NCI-H1417 (cell line): ENCODE measurements at regions not wholly inside any gene's neighbourhood (a gene's known extent, or its start where the extent isn't known, plus 50 kb on each side); places are given as distances from the start of the nearest gene placed in this dataset.
A peak's percentile ranks its signal among the peaks of the same experiment; 100 is the strongest.

Source experiments
- DNase-seq, 3 experiments: peaks; one replicate each; lab custom pipeline; 2025; lab: John Stamatoyannopoulos, UW

DNA sequence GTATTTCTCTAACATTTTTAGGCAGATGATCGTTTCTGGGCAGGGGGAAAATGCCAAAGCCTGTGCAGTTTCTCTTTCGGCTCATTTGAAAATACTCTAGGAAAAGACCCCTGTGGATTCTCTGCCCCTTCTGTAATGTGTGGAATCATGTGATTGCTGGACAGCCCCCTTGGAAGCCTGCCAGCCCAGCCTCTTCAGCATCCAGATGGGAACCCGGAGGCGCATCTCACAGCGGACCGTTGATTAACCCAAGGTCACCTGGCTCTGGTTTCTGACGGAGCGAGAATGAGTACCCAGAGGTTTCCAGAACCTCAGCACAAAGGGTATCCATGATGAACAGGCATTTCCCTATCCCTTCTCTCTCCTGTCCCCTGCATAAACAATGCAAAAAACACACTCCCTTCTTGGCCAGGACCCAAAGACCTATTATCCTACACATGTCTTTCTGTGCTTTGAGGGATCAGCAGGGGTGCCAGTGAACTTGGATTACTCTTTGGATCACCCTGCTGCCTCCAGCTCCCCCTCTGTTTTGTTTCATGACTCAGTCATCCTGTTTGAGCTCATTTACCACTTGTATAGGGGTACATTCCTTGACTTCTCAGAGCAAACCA lies 957.1 kb upstream of the RBFOX1 start:
- peak in 1 of 3 experiments; percentile 8 for DNase-seq

DNA sequence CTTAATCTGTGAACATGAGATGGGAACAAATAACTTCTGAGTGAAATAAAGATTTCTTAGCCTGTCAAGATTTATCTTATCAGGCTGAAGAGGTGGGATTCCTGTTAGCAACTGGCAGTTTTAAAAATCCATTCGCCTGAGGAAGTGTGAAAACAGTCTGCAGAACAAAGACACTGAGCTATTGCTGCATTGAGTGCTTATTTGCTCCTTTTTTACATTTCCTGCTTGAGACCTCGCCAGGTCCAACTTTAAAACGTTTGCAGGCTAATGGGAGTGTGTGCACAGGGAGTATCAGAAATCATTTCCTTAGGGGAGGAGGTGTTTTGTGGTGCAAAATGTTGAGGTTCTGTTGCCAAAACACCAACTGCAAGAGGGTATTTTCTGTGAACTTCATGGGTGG lies 957.8 kb upstream of the RBFOX1 start:
- peak in 1 of 3 experiments; percentile 5 for DNase-seq

DNA sequence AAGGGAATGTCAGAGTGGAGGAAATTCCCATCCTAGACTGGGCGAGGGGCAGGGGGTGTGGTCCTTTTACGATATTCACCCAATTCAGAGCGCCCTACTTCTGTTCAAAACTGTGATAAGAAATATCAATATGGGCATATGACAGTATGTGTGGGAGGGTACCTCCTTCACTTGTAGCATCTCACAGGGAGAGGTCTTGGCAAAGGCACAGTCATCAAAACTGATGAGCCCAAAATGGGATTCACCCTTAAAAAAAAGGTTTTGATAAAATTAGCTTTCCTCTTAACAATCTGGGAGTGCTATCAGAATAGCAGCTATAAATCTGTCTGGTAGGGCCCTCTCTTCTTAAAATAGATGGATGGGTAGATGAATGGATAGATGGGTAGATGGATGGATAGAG lies 967.8 kb upstream of the RBFOX1 start:
- DNase-seq: no peak

DNA sequence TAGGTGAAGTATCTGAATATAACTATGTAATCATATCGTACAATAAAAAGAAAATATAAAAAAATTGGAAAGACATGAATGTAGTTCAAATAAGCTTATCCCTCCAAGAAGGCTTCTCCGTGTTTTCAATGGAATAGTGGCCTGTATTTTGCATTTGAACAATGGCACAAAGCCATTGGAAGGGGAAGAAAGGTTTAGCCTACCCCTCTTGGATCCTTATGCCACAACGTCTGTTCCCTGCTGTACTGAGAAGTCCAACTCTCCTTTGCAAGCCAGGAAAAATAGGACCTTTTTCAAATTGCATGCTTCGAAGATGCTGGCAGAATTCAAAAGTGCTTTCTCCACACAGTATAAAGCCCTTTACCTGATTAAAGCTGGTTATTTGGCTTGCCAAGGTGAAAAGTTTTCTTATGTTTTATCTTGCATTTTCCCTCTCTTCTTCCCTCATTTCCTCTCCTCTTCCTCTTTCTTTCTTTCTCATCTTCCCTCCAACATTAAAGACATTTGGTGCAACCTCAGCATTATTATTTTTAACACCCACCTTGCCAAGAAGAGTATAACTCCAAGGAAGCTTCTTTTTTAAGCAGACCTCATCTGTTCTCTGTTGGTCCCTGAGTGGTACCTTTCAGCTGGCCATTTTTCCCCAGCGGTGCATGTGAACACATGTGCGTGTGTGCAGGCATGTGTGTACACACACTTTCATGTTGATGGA lies 968.6 kb upstream of the RBFOX1 start:
- DNase-seq: no peak

DNA sequence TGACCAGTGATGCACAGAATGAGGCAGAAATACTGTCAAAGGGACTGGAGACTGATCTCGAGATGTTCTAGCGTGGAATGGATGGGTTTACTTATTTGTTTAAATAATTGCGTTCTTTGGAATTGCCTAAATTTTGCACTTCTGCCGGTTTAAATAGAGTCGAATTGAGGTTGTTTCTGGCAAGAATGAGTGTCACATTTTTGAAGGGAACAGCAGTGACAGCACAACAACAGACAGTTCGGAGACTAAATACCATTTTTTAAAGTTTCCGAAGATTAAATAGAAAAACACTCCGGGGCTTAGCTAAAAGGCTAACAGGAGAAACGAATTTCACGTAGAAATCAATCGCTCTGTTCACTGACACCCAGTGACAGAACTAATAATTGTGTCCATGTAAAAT lies 969.2 kb upstream of the RBFOX1 start:
- DNase-seq: no peak

DNA sequence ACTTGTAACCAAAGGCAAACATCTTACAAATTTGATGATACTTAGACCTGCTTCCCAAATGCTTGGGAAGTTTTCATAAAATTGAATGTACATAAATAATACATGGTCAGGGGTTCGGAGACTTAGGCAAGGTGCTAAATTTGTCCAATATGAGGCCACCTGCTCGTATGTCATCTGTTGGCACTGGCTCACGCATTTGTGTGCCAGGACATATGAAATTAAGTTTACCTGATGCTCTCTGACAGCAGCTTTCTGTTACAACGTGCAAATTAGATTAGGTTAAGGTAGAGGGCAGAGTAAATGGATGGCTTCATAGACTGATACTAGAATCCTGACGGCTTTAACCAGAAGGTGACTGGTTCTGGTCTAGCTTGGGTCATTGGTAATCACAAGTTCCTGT lies 970.3 kb upstream of the RBFOX1 start:
- no peak for DNase-seq

DNA sequence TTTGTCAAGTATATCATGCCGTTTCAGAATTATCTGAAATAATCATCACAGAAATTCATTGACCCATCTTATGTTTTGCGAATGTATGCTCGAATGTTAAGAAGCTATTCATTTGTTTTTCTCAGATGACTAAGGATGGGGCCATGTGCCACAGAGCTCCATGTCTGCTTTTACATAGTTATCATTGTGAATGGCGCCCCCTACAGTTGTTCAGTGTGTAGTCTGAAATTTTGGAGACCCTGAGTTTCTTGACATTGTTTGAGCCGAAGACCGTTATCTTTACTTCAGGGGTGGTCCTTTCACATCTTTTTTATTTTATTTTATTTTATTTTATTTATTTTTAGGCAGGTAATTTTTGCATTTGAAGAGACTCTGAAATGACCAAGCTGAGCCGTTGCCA lies 972.0 kb upstream of the RBFOX1 start:
- DNase-seq: no peak

DNA sequence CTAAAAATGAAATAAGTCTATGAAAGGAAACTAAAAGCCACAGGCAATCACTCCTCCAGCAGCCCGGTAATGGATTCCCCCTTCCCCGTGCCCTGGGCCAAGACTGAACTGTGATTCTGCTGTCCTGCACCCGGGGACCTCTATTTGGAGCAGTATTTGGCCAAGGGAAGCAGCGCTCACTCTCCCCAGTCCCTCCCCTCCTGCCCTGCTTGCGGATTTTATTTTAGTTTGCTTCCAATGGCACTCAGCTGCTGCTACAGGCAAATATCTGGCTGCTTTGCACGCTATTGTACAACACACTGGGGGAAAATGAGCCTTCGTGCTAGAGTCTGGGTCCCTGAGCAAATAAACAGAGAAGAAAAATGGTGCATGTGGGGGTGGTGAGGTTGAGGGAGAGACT lies 975.7 kb upstream of the RBFOX1 start:
- DNase-seq: no peak

DNA sequence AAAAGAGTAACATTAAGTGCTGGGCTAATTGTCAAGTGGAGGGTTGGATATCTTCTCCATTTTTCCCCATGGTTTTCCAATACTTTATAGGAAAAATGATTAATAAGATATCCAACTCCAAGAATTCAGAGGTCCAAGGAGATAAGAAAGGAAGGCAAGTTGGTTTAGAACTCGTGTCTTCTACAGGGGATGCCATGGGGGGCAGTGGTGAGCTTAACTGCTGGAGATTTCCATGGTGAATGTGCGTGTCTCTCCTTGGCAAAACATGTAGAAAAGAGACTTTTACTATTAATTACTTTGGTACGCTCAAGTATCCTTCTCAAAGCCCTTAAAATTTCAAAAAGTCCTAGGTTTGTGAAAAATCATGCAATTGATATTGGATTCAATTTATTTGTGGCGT lies 982.9 kb upstream of the RBFOX1 start:
- no peak for DNase-seq

DNA sequence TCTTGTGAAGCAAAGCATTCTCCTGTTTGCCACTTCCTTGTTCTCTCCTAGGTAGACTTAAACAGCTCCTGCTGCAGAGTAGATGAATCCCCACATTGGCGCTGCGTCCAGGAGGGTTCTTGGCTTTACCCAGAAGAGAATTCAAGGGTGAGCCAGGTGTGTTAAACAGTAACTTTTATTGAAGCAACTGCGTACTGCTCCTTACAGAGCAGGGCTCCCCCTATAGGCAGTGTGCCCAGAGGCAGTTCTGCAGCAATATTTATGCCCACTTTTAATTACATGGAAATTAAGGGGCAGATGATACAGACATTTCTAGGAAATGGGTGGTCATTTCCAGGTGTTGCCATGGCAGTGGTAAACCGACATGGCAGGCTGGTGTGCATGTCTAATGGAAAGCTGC lies 987.6 kb upstream of the RBFOX1 start:
- no peak for DNase-seq

DNA sequence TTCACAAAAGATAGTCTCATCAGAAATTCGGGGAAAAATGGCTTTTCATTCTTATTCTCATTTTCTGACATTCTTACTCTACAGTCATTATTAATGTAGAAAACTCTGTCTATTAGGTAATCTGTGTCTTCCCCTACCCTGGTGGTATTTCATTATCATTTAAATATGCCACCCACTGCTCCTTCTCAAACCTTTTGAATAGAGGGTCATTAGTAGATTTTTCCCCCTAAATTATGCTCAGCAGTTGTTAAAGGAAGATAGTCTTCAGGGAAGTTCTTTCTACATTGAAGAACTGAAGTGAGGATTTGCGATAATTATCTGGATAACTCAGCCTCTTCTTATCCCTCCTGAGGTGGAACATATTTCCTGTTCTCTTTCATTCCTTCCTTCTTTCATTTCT lies 989.5 kb upstream of the RBFOX1 start:
- no peak for DNase-seq

DNA sequence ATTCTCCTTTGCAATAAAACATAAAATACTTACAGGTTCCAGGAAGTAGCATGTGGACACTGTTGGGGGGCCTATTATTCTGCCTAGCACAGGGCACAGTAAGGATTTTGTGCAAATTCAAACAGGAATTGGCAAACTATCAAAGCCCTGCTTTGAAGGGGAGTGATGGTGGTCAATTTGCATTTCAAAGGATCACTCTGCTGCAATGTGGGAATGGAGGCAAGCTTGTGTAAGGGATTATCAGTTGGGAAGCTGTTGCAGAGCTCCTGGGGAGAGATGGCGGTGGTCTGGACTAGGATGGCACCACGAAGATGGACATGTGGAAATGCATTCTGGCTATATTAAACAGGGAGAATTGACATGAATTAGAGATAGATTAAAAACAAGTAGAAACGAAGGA lies 990.7 kb upstream of the RBFOX1 start:
- no peak for DNase-seq

DNA sequence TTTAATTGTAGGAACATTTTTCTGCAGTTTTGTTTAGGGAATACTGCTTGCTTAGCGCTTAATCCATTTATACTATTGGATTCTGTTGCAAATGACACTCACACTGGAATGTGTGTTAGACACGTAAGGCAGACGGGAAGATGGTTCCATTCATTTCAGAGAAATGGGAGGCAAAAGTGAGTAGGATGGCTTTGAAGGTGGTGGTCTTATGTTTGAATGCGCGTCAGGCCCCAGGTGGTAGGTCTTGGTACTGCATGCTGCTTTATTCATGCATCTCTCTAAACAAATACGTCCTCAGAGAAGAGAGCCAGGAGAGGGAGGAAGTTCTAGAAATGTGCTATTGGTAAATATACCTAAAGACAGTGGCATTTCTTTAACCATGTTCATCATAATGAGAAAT lies 997.6 kb upstream of the RBFOX1 start:
- DNase-seq: peak in 1 of 3 experiments; percentile 8

DNA sequence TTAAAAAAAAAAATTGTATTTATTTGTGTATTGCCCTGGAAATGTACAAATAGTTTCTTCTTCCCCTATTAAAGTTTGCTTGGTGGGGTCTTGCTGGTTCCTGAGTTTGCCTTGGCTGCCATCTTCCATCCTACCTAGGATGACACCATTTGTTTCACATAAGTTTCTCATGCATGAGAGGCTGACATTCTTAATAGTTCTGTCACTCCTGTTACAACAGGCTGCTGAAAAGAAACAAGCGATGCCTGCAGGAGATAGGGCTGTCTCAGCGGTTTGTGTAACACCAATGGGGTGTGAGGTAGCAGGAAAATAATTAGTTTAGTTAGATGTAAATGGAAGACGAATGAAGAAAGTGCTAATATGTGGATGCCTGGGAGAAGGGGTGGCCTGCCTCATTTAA lies 1000.9 kb upstream of the RBFOX1 start:
- no peak for DNase-seq

DNA sequence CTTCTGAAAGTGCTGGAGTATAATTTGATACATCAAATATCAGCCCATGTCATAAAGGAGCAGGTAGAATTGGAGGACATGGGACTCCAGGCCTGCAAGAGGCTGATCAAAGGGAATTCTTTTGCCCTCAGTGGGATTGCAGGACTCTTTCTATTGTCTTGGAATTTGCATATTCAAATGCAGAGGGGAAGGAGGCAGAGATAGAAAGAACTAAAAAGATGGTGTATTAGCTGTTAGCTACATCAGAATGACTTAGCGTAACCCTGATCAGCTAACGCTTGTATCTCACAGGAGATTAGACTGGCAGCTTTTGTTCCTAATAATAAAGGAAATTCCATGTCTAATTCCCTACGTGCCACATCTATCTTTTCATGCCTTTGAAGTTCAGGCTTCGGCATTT lies 1014.7 kb upstream of the RBFOX1 start:
- no peak for DNase-seq

DNA sequence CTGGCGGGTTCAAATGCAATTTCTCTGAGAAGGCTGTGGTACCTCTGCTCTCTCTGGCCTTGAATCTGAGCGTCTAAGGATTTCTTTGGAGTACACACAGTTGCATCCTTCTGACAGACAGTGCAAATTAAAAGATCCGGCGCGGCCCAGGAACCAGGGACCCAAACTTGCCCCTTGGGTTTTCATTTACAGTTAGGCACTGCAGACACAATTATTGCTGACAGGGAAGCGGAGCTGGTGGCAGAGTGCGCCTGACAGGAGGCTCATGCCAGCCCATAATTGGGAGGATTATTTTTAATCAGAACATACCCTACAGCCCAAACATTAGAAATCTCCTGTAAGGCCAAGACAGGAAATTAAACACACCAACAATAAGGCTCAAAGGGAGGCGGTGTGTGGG lies 1023.4 kb upstream of the RBFOX1 start:
- no peak for DNase-seq

DNA sequence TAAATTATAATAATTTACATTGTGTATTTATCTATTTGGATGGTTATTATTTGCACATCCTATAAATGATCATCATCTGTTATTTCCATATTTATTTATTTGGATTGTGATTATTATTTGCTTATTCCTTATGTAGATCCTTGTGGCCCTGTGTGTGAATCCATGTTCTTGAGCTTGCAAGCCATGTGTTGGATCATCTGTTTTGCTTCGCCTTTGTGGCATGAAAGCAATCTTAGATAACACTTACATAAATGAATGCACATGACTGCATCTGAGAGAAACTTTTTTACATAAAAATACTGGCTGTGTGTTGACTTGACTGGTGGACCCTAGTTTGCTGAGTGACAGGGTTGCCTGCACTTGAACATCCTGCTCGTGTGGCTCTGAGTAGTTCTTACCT lies 1024.5 kb upstream of the RBFOX1 start:
- DNase-seq: no peak

DNA sequence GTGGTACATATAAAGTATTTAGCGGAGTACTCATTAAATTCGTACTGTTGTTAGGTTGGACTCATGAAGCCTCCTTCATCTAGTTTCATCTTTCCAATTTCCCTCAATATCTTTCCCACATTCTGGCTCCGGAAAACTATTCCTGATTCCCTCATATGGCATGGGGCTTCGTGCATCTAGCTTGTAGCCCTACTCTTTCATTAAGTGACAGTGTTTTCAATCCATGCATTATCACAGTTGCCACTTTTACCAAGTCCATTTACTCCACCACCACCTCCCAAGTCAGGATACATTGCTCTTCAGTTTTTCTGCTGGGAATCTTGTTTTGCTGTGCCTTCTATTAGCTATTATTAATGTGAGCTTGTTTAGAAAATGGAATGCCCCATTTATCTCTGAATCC lies 1032.1 kb upstream of the RBFOX1 start:
- DNase-seq: no peak

DNA sequence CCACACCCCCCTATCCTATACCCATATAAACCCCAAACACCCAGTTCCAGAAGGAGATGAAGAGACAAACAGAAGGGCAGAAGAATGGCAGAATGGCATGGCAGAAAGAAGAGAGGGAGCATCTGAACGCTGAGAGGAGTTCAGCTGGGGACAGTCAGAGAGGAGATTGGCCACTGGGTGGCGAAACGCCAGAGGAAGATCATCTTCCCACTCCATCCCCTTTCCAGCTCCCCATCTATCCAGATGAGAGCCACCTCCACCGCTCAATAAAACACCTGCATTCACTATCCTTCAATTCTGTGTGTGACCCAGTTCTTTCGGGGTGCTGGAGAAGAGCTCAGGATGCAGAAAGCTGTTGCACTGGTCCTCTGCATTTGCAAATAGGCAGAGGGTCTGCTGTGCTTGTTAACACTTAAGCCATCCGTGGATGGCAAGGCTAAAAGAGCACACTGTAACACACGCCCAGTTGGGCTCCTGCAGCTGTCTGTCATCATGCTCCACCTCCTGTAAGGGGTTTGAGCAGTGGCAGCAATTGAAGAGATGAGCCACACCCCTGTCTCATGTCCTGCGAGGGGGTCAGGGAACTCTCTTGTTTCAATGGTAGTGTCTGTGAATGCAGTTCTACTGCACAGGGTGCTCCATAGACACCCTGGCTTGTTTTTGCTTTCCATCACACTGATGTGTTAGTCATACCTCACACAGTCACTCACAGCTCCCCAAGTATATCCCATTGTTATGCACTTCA lies 1034.8 kb upstream of the RBFOX1 start:
- no peak for DNase-seq

DNA sequence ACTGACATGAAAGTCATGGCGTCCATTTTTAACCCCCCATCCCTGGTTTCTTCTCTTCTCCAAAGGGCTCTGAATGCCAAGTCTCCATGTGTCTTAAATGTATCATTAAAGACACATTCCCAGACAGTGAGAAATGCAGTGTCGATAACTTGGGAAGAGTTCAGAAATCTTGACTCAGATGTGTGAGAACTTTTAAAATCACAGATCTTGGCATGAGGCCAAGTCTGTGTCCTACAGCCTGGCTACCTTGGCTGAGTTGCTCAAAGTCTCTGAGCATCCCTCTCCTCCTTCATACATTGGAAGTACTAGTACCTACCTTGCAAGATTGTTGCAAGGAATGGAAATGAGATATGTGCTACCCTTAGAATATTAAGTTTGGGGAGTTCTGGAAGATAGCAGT lies 1046.5 kb upstream of the RBFOX1 start:
- DNase-seq: no peak

DNA sequence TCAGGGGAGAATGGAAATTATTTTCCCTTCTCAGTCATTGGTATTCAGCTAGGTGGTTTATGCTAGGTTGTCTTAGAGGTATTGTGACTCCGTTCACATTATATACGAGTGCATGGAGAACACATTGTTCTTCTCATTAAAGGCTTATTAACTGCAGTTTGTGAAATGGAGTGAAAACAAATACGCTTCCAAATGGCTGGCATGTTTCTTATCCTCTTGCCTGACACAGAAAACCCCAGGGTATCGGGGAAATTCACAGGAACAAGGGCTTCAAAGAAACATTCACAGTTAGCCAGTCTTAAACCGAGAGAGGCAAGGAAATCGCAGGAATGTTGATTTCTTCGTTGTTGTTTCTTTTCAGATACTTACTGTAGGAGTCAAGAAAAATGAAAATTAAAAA lies 1047.9 kb upstream of the RBFOX1 start:
- no peak for DNase-seq

DNA sequence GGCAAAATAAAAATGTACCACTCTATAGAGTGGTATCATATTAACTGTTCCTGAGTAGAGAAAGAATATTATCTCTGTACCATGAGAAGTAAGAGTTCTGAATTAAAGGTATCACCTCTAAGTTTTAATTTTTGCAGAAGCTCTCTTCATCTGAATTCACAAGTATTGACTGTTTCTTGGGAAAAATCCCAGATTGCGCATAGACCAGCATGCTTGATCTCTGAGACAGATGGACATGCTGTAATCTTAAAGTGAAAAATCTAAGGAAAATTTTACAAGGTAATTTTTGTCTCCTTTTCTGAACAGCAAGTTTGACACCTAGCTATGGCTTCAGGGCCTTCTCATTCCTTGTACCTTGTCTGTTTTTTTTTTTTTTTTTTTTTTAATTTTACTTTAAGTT lies 1050.7 kb upstream of the RBFOX1 start:
- DNase-seq: no peak

DNA sequence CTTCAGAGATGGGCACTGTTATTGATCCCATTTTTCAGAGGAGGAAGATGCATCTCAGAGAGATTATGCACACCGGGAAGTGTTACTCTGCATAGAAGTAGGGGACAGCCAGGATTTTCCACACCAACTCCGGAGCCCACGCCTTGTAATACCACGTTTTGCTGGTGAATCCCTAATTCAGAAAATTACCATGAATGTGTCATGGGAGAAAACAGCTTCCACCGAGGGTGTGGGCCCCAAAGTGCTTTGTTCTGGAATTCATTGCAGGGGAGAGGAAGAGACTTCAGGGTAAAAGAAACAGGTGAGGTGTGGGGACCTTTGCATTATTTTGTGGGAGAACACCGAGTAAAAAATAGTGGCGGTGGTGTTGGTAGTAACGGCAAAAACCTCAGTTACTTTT lies 1051.4 kb upstream of the RBFOX1 start:
- DNase-seq: no peak

DNA sequence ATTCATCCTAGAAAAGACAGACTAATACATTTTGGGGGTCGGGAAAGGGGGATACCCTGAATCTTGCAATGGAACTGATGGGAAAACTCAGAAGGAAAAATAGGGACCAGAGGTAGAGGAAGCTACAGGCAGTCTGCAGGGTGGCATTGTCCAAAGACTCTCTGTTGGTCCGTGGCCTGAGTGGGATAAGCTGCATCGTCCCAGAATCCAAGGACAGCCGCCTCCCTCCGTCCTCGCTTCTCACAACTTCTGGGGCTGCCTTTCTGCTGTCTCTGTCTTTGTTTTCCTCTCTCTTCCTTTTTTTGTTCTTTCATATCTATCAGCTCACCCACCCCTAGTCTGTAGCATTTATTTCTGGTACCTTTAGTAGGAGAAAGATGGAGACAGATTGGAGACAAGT lies 1052.6 kb upstream of the RBFOX1 start:
- DNase-seq: no peak
